C1 segment of cervical spinal cord (tissue), 14 donors: ENCODE measurements at regions not wholly inside any gene's neighbourhood (a gene's known extent, or its start where the extent isn't known, plus 50 kb on each side); places are given as distances from the start of the nearest gene placed in this dataset.
A peak's percentile ranks its signal among the peaks of the same experiment; 100 is the strongest.
"Not testable (repeated sequence)": the region's sequence is repeated elsewhere in the genome, so short reads cannot be mapped to it uniquely, and the experiment has no call there.

ENCODE experiments used
- DNase-seq, 14 donors: peaks; one replicate each; lab custom pipeline; 2025; lab: John Stamatoyannopoulos, UW

- no peak for DNase-seq
Measured at GRCh38 chr9:34907044-34907443, 51.0 kb upstream of the PHF24 start.

- DNase-seq: peak in 13 of 14 donors; percentile 14 to 79 (median 64)
Measured at GRCh38 chr9:34899535-34900158, 58.4 kb upstream of the PHF24 start.

DNA sequence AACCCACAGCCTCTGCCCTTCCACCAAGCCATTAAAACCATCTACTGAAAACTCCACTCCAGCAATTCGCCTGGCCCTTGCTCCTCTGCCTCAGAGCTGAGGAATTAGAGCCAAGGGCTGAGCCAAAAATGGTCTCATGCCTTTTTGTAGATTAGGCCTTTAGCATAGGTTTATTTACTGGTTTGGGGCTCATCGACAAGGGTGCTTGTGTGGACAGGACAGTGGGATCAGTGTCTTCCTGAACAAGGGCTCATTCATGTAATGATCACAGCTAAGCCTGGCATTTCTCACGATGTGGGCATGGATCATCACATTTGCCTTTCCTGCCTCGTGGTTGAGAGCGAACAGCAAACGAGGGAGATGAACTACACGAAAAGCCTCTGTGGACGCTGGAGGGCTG lies 59.2 kb upstream of the PHF24 start:
- DNase-seq: peak in 11 of 14 donors; percentile 5 to 59 (median 39)

- DNase-seq: no peak
Measured at GRCh38 chr9:34896112-34896511, 62.0 kb upstream of the PHF24 start.

DNA sequence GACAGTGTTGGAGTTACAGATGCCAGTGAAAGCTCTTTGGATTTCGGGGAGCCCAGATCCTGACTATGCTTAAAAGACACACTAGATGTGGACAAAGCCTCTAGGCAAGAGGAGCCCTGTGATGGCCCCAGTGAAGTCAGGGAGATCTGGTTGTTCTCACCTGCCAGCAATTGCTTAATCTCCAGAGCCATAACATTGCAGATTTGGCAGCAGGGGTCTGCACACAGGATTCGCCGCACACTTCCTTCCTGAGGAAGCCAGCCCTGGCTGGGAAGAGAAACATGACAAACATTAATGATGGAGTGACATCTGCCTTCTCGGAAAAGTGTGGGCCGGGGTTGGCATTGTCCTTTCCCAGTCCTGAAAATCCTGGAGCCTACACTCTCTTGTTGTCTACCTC lies 65.2 kb upstream of the PHF24 start:
- DNase-seq: no peak

DNA sequence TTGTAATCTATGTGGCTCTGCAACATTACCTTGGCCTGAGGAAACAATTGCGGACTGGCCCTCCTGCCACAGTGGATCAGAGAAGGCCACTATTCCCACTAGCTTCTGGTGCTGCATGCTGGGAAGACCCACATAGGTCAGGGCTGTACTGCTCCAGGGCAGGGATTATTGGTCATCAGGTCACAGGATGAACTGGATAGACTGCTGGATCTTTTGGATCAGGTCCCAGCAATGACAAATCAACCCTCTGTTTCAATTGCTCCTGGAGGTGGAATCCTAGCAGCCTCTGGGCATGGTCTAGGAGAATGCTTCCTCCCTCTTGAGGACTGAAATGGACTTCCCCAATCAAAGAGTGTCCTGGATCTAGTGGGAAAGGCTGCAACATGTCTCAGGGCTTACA lies 66.7 kb upstream of the PHF24 start:
- DNase-seq: no peak

DNA sequence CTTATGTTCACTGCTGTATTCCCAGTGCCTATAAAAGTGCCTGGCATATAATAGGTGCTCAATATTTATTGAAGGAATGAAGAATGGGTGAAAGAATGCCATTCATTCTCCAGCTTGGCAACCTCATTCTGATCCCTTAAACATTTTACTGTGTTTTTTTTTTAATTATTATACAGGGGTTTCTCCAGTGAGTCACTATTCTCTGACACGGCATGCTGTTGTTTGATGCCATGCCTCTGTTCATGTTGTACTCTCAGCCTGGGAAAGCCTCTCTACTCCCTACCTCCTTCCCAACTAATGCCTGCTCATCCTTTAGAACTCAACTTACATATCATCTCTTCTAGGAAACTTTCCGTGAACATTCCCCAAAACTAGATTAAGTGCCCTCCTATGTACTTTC lies 70.2 kb upstream of the PHF24 start:
- no peak for DNase-seq

DNA sequence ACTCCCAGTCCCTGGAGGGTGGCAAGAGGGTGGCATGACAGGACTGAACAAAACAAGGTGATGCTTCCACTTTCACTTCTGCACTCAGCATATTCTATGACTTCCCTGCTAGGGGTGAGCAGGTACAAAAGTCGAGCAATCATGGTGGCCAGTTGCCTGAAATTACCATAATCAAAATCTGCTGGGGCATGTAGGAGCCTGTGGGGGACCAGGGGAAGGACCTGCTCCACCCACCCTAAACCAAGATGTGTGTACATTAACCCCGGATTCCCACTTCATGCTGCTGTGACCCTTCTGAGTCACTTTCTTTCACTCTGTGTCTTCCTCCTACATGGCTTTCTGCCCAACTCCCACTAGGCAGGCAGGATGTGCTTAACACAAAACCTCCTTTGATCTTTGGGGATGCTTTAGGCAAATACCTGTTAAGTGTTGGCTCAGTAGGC lies 73.3 kb upstream of the PHF24 start:
- no peak for DNase-seq

- no peak for DNase-seq
Measured at GRCh38 chr9:34876096-34876495, 82.0 kb upstream of the PHF24 start.

- DNase-seq: no peak
Measured at GRCh38 chr9:34869390-34869789, 88.7 kb upstream of the PHF24 start.

DNA sequence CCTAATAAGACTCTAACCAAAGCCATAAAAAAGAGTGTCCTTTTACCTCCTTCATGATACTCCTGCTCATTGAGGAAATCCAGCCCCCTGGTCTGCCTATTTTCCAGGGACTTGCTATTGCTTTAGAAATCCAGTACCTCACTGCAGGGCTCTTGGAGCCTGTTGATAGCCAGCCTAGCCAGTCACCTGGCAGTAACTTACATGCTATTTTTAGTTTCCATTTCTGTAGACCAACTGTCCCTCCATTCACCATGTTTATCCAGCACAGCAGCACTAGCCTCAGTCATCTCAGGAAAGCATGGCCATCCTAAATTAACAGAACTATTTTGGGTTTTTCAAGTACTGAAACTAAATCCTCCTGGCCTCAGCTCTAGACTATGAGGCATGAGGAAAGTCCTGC lies 91.5 kb upstream of the PHF24 start:
- peak in 1 of 14 donors; percentile 42 for DNase-seq

- no peak for DNase-seq
Measured at GRCh38 chr9:34863426-34863825, 94.7 kb upstream of the PHF24 start.

DNA sequence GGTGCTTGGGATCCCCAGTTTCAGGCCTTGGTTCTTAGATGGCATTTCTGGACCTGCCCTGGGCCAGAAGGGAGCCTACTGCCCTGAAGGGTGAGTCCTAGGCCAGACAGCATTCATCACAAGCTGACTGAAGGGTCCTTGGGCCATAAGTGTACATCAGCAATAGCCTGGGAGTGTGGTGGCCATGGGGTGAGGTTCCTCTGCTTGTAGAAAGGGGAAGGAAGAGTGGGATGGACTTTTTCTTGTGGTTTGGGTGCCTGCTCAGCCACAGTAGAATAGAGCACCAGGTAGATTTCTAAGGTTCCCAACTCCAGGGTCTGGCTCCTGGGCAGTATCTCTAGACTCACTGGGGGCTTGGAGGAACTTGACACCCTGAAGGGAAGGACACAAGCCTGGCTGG lies 95.2 kb upstream of the PHF24 start:
- DNase-seq: peak in 3 of 14 donors; percentile 0 to 3 (median 3)

DNA sequence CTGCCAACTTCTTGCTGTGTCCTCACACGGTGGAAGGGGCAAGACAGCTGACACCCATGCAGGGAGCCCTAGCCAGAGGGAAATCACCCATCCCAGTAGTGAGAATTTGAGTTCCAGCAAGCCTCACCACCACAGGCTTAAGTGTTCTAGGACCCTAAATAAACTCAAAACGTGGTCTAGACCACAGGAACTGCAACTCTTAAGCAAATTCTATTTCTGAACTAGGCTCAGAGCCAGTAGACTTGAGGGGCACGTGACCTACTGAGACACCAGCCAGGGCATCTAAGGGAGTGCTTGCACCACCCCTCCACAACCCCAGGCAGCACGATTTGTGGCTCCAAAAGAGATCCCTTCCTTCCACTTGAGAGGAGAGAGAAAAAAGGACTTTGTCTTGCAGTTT lies 96.0 kb upstream of the PHF24 start:
- DNase-seq: peak in 2 of 14 donors; percentile 14 to 68

DNA sequence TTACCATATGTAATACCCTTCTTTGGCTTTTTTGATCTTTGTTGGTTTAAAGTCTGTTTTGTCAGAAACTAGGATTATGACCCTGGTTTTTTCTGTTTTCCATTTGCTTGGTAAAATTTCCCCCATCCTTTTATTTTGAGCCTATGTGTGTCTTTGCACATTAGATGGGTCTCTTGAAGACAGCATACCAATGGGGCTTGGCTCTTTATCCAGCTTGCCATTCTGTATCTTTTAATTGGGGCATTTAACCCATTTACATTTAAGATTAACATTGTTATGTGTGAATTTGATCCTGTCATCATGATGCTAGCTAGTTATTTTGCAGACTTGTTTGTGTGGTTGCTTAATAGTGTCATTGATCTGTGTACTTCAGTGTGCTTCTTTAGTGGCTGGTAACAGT lies 103.1 kb upstream of the PHF24 start:
- not testable (repeated sequence) for DNase-seq

- no peak for DNase-seq
Measured at GRCh38 chr9:34830068-34830467, 120.1 kb upstream of the CCL21 start.

DNA sequence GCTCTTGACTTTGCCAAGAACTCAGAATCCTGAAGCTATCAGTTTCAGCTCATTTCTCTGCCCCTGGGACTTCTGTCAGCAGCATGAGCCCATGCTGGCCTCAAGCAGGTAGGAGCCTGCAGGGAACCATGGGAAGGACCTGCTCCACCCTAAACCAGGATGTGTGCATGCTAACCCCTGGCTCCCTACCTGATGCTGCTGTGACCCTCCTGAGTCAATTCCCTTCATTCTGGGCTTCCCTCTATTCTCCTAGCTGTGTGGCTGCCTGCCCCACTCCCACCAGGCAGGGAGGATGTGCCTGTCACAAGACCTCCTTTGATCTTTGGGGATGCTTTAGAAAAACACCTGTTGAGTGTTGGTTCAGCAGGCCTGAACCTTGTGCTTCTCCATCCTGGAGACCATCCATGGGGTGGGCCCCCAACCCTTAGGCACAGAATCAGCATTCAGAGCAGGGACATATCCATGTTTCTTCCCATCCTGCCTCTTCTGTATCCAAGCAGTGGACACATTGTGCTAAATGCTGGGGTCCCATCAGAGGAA lies 117.1 kb upstream of the CCL21 start:
- no peak for DNase-seq

DNA sequence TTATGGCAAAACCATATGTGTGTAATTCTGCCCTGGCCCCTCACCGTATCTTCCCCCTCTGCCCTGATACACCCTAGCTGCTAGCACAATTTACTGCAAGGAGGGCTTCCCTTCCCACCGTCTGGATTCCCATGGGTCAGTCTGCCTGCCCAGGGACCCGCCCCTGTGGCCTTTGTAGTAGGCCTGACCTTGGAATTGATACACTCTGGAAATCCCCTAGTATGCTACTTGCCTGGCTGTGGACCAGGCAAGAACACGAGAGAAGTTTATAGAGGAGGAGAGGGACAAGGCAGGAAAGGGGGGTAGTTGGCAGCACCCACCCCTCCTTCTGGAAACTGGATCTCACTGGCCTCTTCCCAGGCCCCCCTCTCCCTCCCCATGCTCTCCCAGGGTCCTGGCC lies 115.8 kb upstream of the CCL21 start:
- no peak for DNase-seq

DNA sequence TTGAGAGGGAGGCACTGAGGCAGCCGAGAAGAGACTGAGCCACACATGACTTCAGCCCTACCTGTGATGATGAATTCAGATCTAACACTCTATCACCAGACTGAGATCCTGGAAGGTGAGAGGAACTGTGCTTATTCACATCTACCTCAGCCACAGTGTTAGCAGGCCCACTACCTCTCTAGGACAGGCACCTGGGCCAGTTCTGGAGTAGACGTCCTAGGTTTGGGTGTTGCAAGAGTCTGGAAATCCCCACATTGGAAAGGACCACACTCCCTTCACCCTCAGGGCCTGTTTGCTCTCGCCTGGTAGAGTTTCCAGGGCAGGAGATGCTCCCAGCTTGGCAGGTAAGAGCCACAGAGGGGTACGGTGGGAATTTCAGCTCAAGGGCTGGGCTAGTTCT lies 113.8 kb upstream of the CCL21 start:
- DNase-seq: no peak

GRCh38 chr9:34810187-34810524 lies 100.2 kb upstream of the CCL21 start:
- DNase-seq: no peak

DNA sequence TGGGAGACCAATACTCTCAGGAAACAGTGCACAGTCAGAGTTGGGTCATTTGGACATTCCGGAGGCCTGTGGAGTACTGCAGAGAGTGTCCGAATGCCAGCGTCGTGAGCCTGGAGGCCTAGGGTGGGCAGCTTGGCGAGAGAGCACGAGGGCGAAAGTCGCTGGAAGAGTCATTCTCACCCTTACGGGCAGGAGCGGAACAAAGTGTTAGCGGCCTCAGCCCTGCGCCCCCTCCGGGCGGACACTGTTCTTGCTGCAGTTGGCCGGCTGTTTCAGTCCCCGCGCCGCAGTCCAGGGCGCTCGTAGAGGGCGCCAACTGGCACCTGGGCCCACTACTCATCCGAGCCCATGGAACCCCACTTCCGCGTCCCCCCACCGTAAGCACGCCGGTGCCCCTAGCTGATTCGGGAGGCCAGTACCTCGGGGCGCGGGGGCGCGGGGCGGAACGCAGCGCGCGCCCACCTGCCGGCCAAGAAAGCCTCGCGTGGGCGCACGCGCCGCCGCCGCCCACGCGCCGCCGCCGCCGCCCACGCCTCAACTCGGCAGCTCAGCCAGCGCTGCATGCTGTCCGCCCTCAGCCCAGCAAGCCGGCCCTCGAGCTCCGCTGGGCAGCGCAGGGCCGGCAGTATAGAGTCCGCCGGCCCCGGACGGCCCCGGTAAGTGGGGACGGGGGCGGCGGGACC lies 99.7 kb upstream of the CCL21 start:
- DNase-seq: peak in 2 of 14 donors; percentile 4 to 13

DNA sequence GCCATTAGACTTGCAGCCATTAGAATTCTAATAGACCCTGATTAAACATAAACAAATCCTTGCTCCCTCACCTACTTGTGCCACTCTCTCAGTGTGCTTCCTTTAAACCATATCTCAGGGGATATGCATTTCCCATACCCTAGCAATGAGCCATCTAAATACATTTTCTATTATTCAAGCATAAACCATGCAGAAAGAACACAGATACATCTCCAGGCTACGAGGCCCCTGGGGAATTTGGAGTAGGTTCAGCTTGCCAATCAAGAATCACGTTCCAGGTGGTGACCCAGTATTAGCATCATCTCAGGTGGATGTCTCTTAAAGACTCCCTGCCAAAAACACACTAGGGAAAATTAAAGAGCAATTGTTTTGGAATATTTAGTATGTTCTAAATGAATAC lies 93.0 kb upstream of the CCL21 start:
- DNase-seq: no peak

GRCh38 chr9:34797367-34797766 lies 87.4 kb upstream of the CCL21 start:
- DNase-seq: no peak
